ENCODE measurements at regions not wholly inside any gene's neighbourhood (a gene's known extent, or its start where the extent isn't known, plus 50 kb on each side); places are given as distances from the start of the nearest gene placed in this dataset.
A peak's percentile ranks its signal among the peaks of the same experiment; 100 is the strongest.

- Mint-ChIP-seq H3K27me3 (peaks cover 33 to 51% of the 10 kb centered on the region in 2 donors), H3K36me3 (no peaks in the 10 kb centered on the region), H3K9me3 (no peaks in the 10 kb centered on the region), H3K4me3 (no peak overlapping the region), H3K27ac (no peak overlapping the region), H3K4me1 (peaks cover 9 to 12% of the 10 kb centered on the region in 2 donors)
- no peak for DNase-seq
- ATAC-seq (replicated peaks), result peak in 1 of 2 donors; percentile 24
These were observed 66.2 kb upstream of the BEGAIN start for GRCh38 chr14:100653409-100653808.

DNA sequence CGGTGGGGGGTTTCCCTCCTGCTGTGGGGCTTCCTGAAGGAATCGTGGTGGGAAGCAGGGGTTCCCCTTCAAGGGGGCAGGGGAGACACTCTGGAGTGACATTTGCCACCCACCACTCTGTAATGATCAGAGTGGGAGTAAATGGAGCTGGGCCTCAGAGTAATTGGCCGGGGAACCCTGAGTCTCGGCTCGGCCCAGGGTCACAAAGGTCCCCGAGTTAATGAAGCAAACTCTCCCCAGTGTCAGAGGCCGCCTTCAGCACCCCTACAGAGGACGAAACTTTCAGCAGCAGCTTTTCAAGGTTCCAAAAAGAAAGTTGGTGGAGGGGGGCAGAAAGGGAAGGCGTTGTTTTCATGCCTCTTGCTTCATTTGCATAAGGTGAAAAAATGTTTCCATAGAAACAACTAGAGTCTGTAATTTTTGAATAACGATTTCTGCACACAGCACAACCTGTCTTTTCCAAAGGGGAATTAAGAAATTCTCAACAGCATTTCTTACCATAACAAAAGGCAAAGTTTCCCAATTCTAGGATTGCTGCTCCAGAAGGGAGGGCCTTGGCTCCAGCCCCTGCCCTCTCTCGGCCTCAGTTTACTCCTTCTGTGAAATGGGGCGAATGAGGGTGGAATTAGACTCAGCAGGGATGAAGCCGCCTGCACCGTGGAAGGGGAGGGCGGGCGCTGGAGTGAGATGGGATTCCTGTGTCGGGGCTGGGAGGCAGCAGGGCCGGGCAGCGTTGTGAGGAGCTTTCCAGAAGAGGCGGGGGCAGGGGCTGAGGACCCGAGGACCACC, 67.0 kb upstream of the BEGAIN start:
- peak overlapping the region in 1 of 2 donors; percentile 12 for H3K4me3 Mint-ChIP-seq
- H3K4me1 Mint-ChIP-seq, result peaks cover 9 to 12% of the 10 kb centered on the region in 2 donors
- no peak for DNase-seq
- H3K9me3 Mint-ChIP-seq, result no peaks in the 10 kb centered on the region
- no peaks in the 10 kb centered on the region for H3K36me3 Mint-ChIP-seq
- no peak overlapping the region for H3K27ac Mint-ChIP-seq
- ATAC-seq (replicated peaks), result peak; percentile 24 to 26
- peaks cover 33 to 47% of the 10 kb centered on the region in 2 donors for H3K27me3 Mint-ChIP-seq

GRCh38 chr14:100654814-100655740, 67.9 kb upstream of the BEGAIN start:
- DNase-seq (peak; percentile 19), ATAC-seq (replicated peaks) (peak; percentile 74 to 81)
- no peaks in the 10 kb centered on the region for H3K9me3 Mint-ChIP-seq
- peaks cover 9 to 12% of the 10 kb centered on the region in 2 donors for H3K4me1 Mint-ChIP-seq
- H3K36me3 Mint-ChIP-seq, result no peaks in the 10 kb centered on the region
- H3K27me3 Mint-ChIP-seq, result peaks cover 33 to 42% of the 10 kb centered on the region in 2 donors
- H3K27ac Mint-ChIP-seq, result no peak overlapping the region
- no peak overlapping the region for H3K4me3 Mint-ChIP-seq

- no peak for DNase-seq
- no peaks in the 10 kb centered on the region for H3K36me3 Mint-ChIP-seq
- H3K4me1 Mint-ChIP-seq, result peaks cover 9 to 12% of the 10 kb centered on the region in 2 donors
- H3K9me3 Mint-ChIP-seq, result no peaks in the 10 kb centered on the region
- H3K27ac Mint-ChIP-seq, result no peak overlapping the region
- peaks cover 33 to 42% of the 10 kb centered on the region in 2 donors for H3K27me3 Mint-ChIP-seq
- no peak for ATAC-seq (replicated peaks)
- no peak overlapping the region for H3K4me3 Mint-ChIP-seq
These were observed 68.5 kb upstream of the BEGAIN start for GRCh38 chr14:100655741-100656085.

DNA sequence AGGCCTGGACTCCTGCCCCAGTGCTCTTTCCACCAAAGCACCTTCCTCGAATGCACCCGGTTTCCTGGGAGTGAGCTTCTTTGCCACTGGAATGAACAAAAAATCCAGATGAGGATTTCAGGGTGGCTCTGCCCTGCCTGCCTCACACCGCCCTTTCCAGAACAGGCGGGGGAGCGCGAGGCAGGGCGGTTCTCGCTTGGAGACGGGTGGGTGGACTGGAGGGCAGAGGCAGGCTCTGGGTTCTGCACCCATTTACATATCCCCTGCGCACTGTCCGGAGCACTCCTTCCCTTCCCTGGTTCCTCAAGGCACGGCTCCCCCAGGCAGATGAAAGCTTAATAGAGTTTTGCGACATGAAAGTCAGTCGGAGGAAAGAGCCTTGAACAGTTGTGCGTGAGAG, 69.7 kb upstream of the DLK1 start:
- Mint-ChIP-seq H3K27me3 (peaks cover 33 to 36% of the 10 kb centered on the region in 2 donors), H3K36me3 (no peaks in the 10 kb centered on the region), H3K9me3 (no peaks in the 10 kb centered on the region), H3K27ac (no peak overlapping the region), H3K4me1 (peaks cover 9 to 12% of the 10 kb centered on the region in 2 donors), H3K4me3 (no peak overlapping the region)
- no peak for DNase-seq
- no peak for ATAC-seq (replicated peaks)

- H3K4me3 Mint-ChIP-seq, result no peak overlapping the region
- no peaks in the 10 kb centered on the region for H3K36me3 Mint-ChIP-seq
- ATAC-seq (replicated peaks), result no peak
- peaks cover 10 to 12% of the 10 kb centered on the region in 2 donors for H3K4me1 Mint-ChIP-seq
- H3K9me3 Mint-ChIP-seq, result no peaks in the 10 kb centered on the region
- peaks cover 33 to 36% of the 10 kb centered on the region in 2 donors for H3K27me3 Mint-ChIP-seq
- no peak overlapping the region for H3K27ac Mint-ChIP-seq
- DNase-seq, result no peak
These were observed 68.9 kb upstream of the DLK1 start for GRCh38 chr14:100657780-100658179.

DNA sequence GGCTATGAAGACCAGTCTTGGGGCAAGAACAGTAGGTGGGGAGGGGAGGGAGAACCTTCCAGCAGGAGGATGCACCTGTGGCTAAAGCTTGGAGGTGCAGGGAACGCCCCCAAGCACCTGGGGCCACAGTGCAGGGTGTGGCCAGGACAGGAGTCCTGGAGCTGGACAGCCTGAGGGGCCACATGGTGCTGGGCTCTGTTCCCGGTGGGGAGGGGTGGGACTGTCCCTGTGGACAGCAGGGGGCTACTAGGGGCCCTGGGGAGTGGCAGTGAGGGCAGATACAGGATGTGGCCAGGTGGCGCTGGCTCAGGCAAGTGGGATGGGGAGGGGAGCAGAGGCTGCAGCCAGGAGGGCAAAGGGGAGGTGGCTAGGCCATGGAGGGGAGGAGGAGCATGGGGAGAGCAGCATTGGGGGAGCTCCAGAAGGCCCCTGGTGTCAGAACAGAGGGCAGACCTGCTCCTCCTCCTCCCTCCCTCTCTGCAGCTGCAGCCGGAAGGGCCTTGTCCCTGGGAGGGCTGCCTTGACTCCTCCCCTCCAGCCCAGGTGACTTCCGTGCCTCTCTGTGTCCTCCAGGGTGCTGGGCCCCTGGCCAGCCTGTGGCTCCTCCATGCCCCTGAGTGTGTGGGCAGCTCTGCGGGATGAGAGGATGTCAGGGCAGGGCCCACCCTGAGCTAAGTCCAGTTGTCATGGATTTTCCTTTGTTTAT, 68.4 kb upstream of the DLK1 start:
- no peak overlapping the region for H3K27ac Mint-ChIP-seq
- ATAC-seq (replicated peaks), result no peak

DNA sequence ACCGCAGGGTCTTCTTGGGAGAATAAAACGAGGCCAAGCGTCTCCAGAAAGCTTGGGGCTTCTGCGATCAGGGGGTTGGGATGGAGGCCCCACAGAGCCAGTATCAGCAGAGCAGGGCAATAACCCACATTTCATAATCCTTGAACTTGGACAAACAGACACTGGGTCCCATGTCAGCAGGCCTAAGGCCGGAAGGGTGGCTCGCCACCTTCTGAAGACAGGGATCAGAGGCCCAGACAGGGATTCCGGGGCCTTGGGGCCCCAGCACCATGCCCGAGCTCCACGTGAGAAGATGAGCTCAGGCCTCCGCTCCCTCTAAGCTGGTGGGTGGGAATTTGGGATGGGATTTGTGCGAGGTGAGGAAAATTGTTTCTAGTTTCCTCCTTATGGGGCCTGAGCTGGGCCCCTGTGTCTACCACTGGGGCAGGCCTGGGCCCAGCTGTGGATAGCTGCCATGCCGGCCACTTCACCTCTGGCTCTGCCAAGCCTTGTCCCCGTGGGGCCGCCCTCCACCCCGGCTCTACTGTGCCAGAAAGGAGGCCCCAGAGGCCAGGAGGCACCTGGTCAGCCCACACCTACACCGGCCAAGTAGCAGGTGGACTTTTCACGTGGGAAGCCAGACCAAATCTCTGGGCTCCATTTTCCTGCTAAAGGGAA, 67.2 kb upstream of the DLK1 start:
- peaks cover 0 to 4% of the 10 kb centered on the region in 2 donors for H3K9me3 Mint-ChIP-seq
- H3K36me3 Mint-ChIP-seq, result no peaks in the 10 kb centered on the region
- no peak overlapping the region for H3K27ac Mint-ChIP-seq
- H3K4me3 Mint-ChIP-seq, result no peak overlapping the region
- H3K27me3 Mint-ChIP-seq, result peaks cover 26% of the 10 kb centered on the region in 2 donors
- ATAC-seq (replicated peaks) (no peak), DNase-seq (no peak)
- H3K4me1 Mint-ChIP-seq, result peaks cover 4 to 5% of the 10 kb centered on the region in 2 donors

More for the DNA sequence above, 68.4 kb upstream of the DLK1 start:
- H3K4me3 Mint-ChIP-seq, result no peak overlapping the region
- no peaks in the 10 kb centered on the region for H3K36me3 Mint-ChIP-seq
- H3K9me3 Mint-ChIP-seq, result peaks cover 0 to 4% of the 10 kb centered on the region in 2 donors
- no peak for DNase-seq
- H3K27me3 Mint-ChIP-seq, result peaks cover 31 to 32% of the 10 kb centered on the region in 2 donors
- H3K4me1 Mint-ChIP-seq, result peaks cover 13% of the 10 kb centered on the region in 2 donors

GRCh38 chr14:100660498-100660881, 66.2 kb upstream of the DLK1 start:
- H3K36me3 Mint-ChIP-seq, result no peaks in the 10 kb centered on the region
- no peak for DNase-seq
- H3K27ac Mint-ChIP-seq, result no peak overlapping the region
- peaks cover 28% of the 10 kb centered on the region in 2 donors for H3K27me3 Mint-ChIP-seq
- H3K9me3 Mint-ChIP-seq, result peaks cover 0 to 4% of the 10 kb centered on the region in 2 donors
- no peak overlapping the region for H3K4me3 Mint-ChIP-seq
- no peak for ATAC-seq (replicated peaks)
- H3K4me1 Mint-ChIP-seq, result peaks cover 4 to 5% of the 10 kb centered on the region in 2 donors

DNA sequence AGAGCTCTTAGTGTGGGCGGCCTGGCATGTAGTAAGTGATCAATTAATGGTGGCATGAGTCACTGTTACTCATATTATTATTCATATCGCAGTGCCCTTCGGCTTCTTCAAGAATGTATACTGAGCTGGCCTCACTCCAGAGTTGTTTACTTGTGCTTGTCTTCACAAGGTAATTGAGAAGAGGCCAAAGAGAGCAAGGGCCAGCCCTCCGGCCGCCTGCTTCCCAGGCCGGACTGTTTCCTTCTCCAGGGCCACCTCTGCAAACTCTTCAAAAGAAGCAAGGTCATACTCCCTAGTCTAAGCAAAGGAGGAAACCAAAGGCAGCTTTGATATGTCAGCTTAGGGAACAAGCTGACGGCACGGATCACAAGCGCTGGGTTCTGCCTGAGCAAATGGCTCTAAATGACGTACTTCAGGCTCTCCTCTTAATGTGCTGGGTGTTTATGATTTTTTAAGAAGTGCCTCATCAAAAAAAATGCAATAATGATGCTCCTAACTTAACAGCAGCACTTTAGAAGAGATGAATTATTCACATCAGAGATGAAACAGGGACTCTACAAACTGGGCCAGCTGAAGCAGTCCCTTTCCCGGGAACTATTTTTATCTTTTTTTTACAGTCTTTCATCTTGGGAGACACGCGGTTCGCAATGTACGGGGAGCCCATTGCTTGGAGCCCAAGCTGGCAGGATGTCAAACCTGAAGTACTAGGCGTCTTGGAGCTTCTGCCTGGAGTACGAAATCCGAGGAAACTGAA, 65.6 kb upstream of the DLK1 start:
- H3K4me1 Mint-ChIP-seq, result peaks cover 4 to 5% of the 10 kb centered on the region in 2 donors
- peaks cover 0 to 4% of the 10 kb centered on the region in 2 donors for H3K9me3 Mint-ChIP-seq
- ATAC-seq (replicated peaks) (no peak), DNase-seq (no peak)
- no peak overlapping the region for H3K4me3 Mint-ChIP-seq
- H3K27me3 Mint-ChIP-seq, result peaks cover 26 to 27% of the 10 kb centered on the region in 2 donors
- H3K27ac Mint-ChIP-seq, result no peak overlapping the region
- H3K36me3 Mint-ChIP-seq, result no peaks in the 10 kb centered on the region

DNA sequence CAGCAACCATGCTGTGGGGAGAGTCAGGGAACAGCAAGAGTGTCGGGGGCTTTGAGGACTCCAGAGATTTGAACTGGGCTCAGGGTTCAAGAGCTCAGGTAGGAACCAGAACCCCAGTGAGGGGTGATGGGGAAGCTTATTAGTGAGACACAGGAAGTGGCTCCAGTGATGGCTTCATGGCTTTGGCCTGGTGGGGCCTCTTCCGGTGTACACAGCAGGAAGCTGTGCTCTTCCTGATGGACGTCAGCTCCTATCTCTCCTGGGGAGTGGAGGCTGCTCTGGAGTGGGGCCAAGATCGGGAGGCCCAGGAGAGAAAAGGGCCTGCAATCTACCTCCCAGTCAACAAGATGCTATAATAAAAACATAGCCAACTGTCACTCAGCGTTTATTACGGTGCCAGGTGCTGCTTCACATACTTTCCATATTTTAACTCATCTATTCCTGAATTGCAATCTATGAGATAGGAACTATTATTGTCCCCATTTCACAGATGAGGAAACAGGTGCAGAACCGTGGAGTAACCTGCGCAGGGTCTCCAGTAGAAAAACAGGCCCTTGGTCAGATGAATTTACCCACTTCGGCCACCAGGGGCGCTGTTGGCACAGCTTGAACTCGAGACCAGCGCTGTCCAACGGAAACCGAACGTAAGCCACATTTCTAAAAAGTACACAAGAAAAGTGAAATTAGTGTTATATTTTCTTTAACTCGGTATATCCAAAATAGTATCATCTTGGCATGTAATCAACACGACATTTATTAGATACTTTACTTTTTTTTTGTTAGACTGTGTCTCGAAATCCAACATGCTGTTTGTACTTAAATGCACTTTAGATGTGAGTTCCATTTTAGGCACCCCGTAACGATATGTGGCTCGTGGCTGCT, 63.6 kb upstream of the DLK1 start:
- peak; percentile 37 for DNase-seq
- peak; percentile 71 to 75 for ATAC-seq (replicated peaks)
- no peak overlapping the region for H3K27ac Mint-ChIP-seq
- H3K27me3 Mint-ChIP-seq, result peaks cover 21 to 41% of the 10 kb centered on the region in 2 donors
- H3K36me3 Mint-ChIP-seq, result no peaks in the 10 kb centered on the region
- H3K4me3 Mint-ChIP-seq, result peak overlapping the region in 1 of 2 donors; percentile 46
- H3K9me3 Mint-ChIP-seq, result peaks cover 0 to 4% of the 10 kb centered on the region in 2 donors
- peaks cover 2 to 5% of the 10 kb centered on the region in 2 donors for H3K4me1 Mint-ChIP-seq

DNA sequence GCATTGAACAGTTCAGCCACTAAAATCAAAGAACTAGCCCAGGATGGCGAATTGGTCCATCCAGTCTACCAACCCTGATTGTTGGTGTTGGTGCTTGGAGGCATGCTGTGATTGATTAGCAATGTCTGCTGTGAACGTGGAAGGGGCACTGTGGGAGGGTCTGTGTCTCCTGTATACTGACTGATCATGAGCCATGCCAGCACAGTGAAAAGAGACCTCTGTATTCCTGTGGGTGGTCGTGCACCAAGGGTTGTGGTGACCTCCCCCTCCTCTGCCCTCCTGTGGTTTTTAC, 63.0 kb upstream of the DLK1 start:
- Mint-ChIP-seq H3K9me3 (peaks cover 0 to 4% of the 10 kb centered on the region in 2 donors), H3K4me3 (no peak overlapping the region), H3K27me3 (peaks cover 22 to 45% of the 10 kb centered on the region in 2 donors), H3K36me3 (no peaks in the 10 kb centered on the region), H3K27ac (no peak overlapping the region), H3K4me1 (peaks cover 2 to 5% of the 10 kb centered on the region in 2 donors)
- no peak for ATAC-seq (replicated peaks)
- no peak for DNase-seq

All from stimulated activated naive B cell treated with anti-CD40 and anti-IgM and Interleukin-4, amounts not matched to agents 10 μg/mL and 1 μg/mL and 100 μg/mL, for 72 hours (primary cell).